H1 (cell line): ENCODE measurements at regions not wholly inside any gene's neighbourhood (a gene's known extent, or its start where the extent isn't known, plus 50 kb on each side); places are given as distances from the start of the nearest gene placed in this dataset.

Experiments used
- CTCF ChIA-PET: fragments of 300-600 bp; sonication (Branson Sonifier 250); formaldehyde crosslinking; loops from one replicate; lab custom pipeline; 2021; ENCODE audit not compliant: partially characterized antibody; lab: Charles Lee
- POLR2A ChIA-PET: fragments of 300-600 bp; sonication (Branson Sonifier 250); formaldehyde crosslinking; loops from one replicate; lab custom pipeline; 2021; ENCODE audit warnings: inconsistent platforms; ENCODE audit not compliant: partially characterized antibody; lab: Charles Lee
- DNase-seq, 2 experiments: peaks; one replicate each; pipeline versions ENCODE4 v3.0.0 to v3.0.0-alpha.2; 2010 to 2022; ENCODE audit warnings: low spot score in 2 of 2, low read depth in 1 of 2, mixed read lengths in 1 of 2
- FAIRE-seq: peaks from 2 replicates; lab custom pipeline; 2011; peaks lifted over from hg19 to GRCh38; lab: Jason Lieb, UNC
- H2AFZ ChIP-seq: 2 replicates; pipeline ENCODE4 v1.8.1; 2012; ENCODE audit warnings: low read length, inconsistent platforms
- H2AK5ac ChIP-seq: 2 replicates; pipeline ENCODE4 v1.6.1; 2013; ENCODE audit warnings: low read depth, low read length
- H2BK120ac ChIP-seq: replicated peaks from 2 replicates; pipeline ENCODE3; 2013; ENCODE audit warnings: low read depth, low read length, inconsistent platforms
- H2BK12ac ChIP-seq: 2 replicates; pipeline ENCODE4 v1.6.1; 2013; ENCODE audit warnings: low read depth, low read length
- H2BK15ac ChIP-seq: 2 replicates; pipeline ENCODE4 v1.6.1; 2013; ENCODE audit warnings: low read length
- H2BK20ac ChIP-seq: 2 replicates; pipeline ENCODE4 v1.6.1; 2013; ENCODE audit warnings: low read length
- H2BK5ac ChIP-seq: 2 replicates; pipeline ENCODE4 v1.6.1; 2013; ENCODE audit warnings: low read depth, low read length
- H3K14ac ChIP-seq: 2 replicates; pipeline ENCODE4 v1.6.1; 2013; ENCODE audit warnings: inconsistent platforms; ENCODE audit not compliant: insufficient read length
- H3K18ac ChIP-seq: 2 replicates; pipeline ENCODE4 v1.6.1; 2013; ENCODE audit warnings: low read length; ENCODE audit errors: extremely low read depth
- H3K23ac ChIP-seq: 2 replicates; pipeline ENCODE4 v1.6.1; 2013; ENCODE audit warnings: inconsistent platforms; ENCODE audit not compliant: insufficient read length
- H3K23me2 ChIP-seq: 2 replicates; pipeline ENCODE4 v1.6.1; 2013; ENCODE audit warnings: low read depth, low read length
- H3K27ac ChIP-seq: 2 replicates; pipeline ENCODE4 v1.6.1; 2011; ENCODE audit warnings: low read depth, low read length, inconsistent platforms
- H3K27me3 ChIP-seq, 4 experiments: replicated peaks in 1 of 4; 1 replicate in 1 of 4; 2 replicates in 3 of 4; pipeline versions ENCODE4 v1.6.1 to v1.8.1; 2011 to 2013; ENCODE audit warnings: low read length in 3 of 4, mild to moderate bottlenecking in 3 of 4, inconsistent platforms in 2 of 4, mixed read lengths in 2 of 4, moderate library complexity in 1 of 4; ENCODE audit not compliant: control insufficient read depth in 3 of 4, insufficient read depth in 3 of 4; ENCODE audit errors: extremely low read depth in 1 of 4
- H3K36me3 ChIP-seq, 4 experiments: 2 replicates each; pipeline versions ENCODE4 v1.6.1 to v1.8.1; 2011 to 2013; ENCODE audit warnings: mild to moderate bottlenecking in 4 of 4, low read length in 3 of 4, moderate library complexity in 2 of 4, control low read depth in 1 of 4, inconsistent platforms in 1 of 4; ENCODE audit not compliant: insufficient read depth in 4 of 4, control insufficient read depth in 2 of 4
- H3K4ac ChIP-seq: replicated peaks from 2 replicates; pipeline ENCODE3; 2013; ENCODE audit warnings: low read length, low read depth, mixed read lengths, inconsistent platforms; ENCODE audit not compliant: insufficient read length
- H3K4me1 ChIP-seq, 4 experiments: replicated peaks in 1 of 4; 1 replicate in 1 of 4; 2 replicates in 3 of 4; pipeline versions ENCODE4 v1.6.1 to v1.8.1; 2011 to 2013; ENCODE audit warnings: low read length in 3 of 4, inconsistent platforms in 2 of 4, mixed read lengths in 1 of 4; ENCODE audit not compliant: insufficient read depth in 4 of 4, control insufficient read depth in 3 of 4
- H3K4me2 ChIP-seq, 2 experiments: 2 replicates each; pipeline versions ENCODE4 v1.6.1 to v1.8.1; 2011 to 2013; ENCODE audit warnings: low read depth in 2 of 2, low read length in 2 of 2, control low read depth in 1 of 2, inconsistent platforms in 1 of 2, mild to moderate bottlenecking in 1 of 2; ENCODE audit not compliant: insufficient read depth in 1 of 2
- H3K4me3 ChIP-seq, 4 experiments: fragments of 200-600, 300-600 bp in 1 of 4; sonication (generic), shearing (Covaris generic), sonication (Bioruptor Twin) in 1 of 4; 2 replicates each; pipeline versions ENCODE4 v1.5.1 to v1.8.1; 2011 to 2016; ENCODE audit warnings: low read length in 4 of 4, low read depth in 3 of 4, control low read depth in 2 of 4, inconsistent platforms in 2 of 4, mild to moderate bottlenecking in 2 of 4, mixed read lengths in 1 of 4, moderate library complexity in 1 of 4; ENCODE audit not compliant: insufficient read depth in 2 of 4; ENCODE audit errors: extremely low read depth in 1 of 4
- H3K56ac ChIP-seq: replicated peaks from 2 replicates; pipeline ENCODE3; 2013; ENCODE audit warnings: low read depth, mild to moderate bottlenecking, mixed read lengths, low read length, inconsistent platforms; ENCODE audit not compliant: insufficient read length
- H3K79me1 ChIP-seq: 2 replicates; pipeline ENCODE4 v1.6.1; 2013; ENCODE audit warnings: low read depth, low read length, control low read depth
- H3K79me2 ChIP-seq, 2 experiments: 2 replicates each; pipeline versions ENCODE4 v1.6.1 to v1.8.1; 2012 to 2013; ENCODE audit warnings: low read length in 2 of 2, mild to moderate bottlenecking in 2 of 2, inconsistent platforms in 1 of 2; ENCODE audit not compliant: insufficient read depth in 2 of 2, control insufficient read depth in 1 of 2
- H3K9ac ChIP-seq, 4 experiments: replicated peaks in 1 of 4; 1 replicate in 1 of 4; 2 replicates in 3 of 4; pipeline versions ENCODE4 v1.6.1 to v1.8.1; 2011 to 2013; ENCODE audit warnings: low read depth in 3 of 4, low read length in 3 of 4, control low read depth in 2 of 4, mild to moderate bottlenecking in 2 of 4, moderate library complexity in 2 of 4, inconsistent platforms in 1 of 4; ENCODE audit errors: extremely low read depth in 1 of 4
- H3K9me3 ChIP-seq, 2 experiments: 2 replicates each; pipeline versions ENCODE4 v1.6.1 to v1.8.1; 2012 to 2013; ENCODE audit warnings: mild to moderate bottlenecking in 2 of 2, moderate library complexity in 2 of 2, control low read depth in 1 of 2, inconsistent platforms in 1 of 2, low read depth in 1 of 2, low read length in 1 of 2, mixed read lengths in 1 of 2; ENCODE audit not compliant: insufficient read depth in 2 of 2
- H4K20me1 ChIP-seq, 2 experiments: replicated peaks in 1 of 2; 2 replicates each; pipeline versions ENCODE3 to v1.8.1; 2011 to 2013; ENCODE audit warnings: inconsistent platforms in 2 of 2, low read length in 2 of 2, mild to moderate bottlenecking in 1 of 2; ENCODE audit not compliant: insufficient read depth in 2 of 2, control insufficient read depth in 1 of 2
- H4K5ac ChIP-seq: 2 replicates; pipeline ENCODE4 v1.6.1; 2013; ENCODE audit warnings: low read length, low read depth, mixed read lengths, inconsistent platforms; ENCODE audit not compliant: insufficient read length
- H4K8ac ChIP-seq: 2 replicates; pipeline ENCODE4 v1.8.0; 2013; ENCODE audit warnings: mild to moderate bottlenecking, moderate library complexity, low read length, inconsistent platforms; ENCODE audit not compliant: insufficient read depth; ENCODE audit errors: extremely low read depth
- H4K91ac ChIP-seq: replicated peaks from 2 replicates; pipeline ENCODE3; 2013; ENCODE audit warnings: low read length, mixed read lengths, inconsistent platforms; ENCODE audit not compliant: insufficient read length
- BRCA1 ChIP-seq: IDR thresholded peaks from 2 replicates; pipeline ENCODE4 v1.6.1; 2012; ENCODE audit warnings: low read depth, low read length, improper control_type of control experiment
- CBX8 ChIP-seq: fragments of 300-800, 300-1000 bp; sonication (generic); IDR thresholded peaks from 2 replicates; pipeline ENCODE4 v1.7.1; 2016; ENCODE audit warnings: low read depth, low read length, borderline replicate concordance
- GTF2F1 ChIP-seq: IDR thresholded peaks from 2 replicates; pipeline ENCODE4 v1.6.1; 2012; ENCODE audit warnings: low read depth, low read length, improper control_type of control experiment, borderline replicate concordance
- RFX5 ChIP-seq: IDR thresholded peaks from 2 replicates; pipeline ENCODE4 v1.6.1; 2011; ENCODE audit warnings: low read depth, low read length, improper control_type of control experiment, borderline replicate concordance
- SIRT6 ChIP-seq: IDR thresholded peaks from one replicate; pipeline ENCODE4 v1.7.1; 2012; ENCODE audit warnings: low read length, inconsistent platforms
- TBP ChIP-seq: IDR thresholded peaks from 2 replicates; pipeline ENCODE4 v1.6.1; 2011; ENCODE audit warnings: low read depth, low read length, improper control_type of control experiment
- WGBS, 2 experiments: shearing (Covaris generic) in 1 of 2; methylation state at CpG; one replicate each; pipeline versions ENCODE4 v1.1.6 to v1.1.7; 2013 to 2015; ENCODE audit warnings: low lambda C conversion rate in 2 of 2, mixed read lengths in 2 of 2, inconsistent platforms in 1 of 2, low coverage in 1 of 2, missing lambda C conversion rate in 1 of 2; ENCODE audit not compliant: insufficient replicate concordance in 2 of 2, insufficient coverage in 1 of 2, insufficient read length in 1 of 2; ENCODE audit errors: extremely low coverage in 1 of 2, missing lambda C conversion rate in 1 of 2; 5-methylcytosine and 5-hydroxymethylcytosine counted together
- TF ChIP-seq, protein P1 (sequence below): IDR thresholded peaks from 2 replicates; pipeline ENCODE4 v1.6.1; 2012; ENCODE audit warnings: inconsistent platforms

DNA sequence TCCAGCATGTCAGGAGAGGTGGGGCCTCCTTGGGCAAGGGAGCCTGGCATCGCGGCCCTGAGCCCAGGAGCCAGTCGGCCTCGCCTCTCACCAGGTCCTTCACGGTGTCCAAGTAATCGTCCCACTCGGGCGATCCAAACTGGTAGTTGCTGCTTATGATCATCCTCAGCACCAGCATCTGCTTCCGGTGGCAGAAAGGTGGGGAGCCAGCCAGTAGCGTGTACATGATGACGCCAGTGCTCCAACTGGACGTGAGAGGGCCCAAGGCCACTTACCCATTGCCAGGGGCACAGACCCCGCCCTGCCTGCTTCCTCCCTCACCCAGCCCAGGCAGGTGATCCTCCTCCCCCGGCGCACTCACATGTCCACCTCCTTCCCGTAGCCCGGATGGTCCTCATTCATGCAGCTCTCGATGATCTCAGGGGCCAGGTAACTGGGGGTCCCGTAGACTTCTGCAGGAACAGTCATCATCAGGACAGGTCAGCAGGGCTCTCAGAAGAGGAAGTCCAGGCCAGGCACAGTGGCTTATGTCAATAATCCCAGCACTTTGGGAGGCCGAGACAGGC lies 214.7 kb downstream of the OR4C45 start:
- Histone ChIP-seq H2AFZ (no peak overlapping the region), H4K5ac (no peak overlapping the region), H3K56ac (no peak overlapping the region), H3K79me1 (no peaks in the 10 kb centered on the region), H2BK12ac (no peak overlapping the region), H3K4me3 (no peak overlapping the region), H3K23me2 (no peaks in the 10 kb centered on the region), H3K4me1 (no peaks in the 10 kb centered on the region), H4K8ac (no peak overlapping the region; the same call in 1 of the 2 replicates), H3K27ac (no peak overlapping the region), H2BK120ac (no peak overlapping the region), H3K36me3 (no peaks in the 10 kb centered on the region; a peak in 1 of 8 replicates), H3K9ac (no peak overlapping the region), H2BK15ac (no peak overlapping the region), H3K4me2 (no peak overlapping the region), H2BK5ac (no peak overlapping the region), H3K4ac (no peak overlapping the region), H4K20me1 (no peaks in the 10 kb centered on the region), H3K18ac (no peak overlapping the region), H2AK5ac (no peak overlapping the region), H3K79me2 (no peaks in the 10 kb centered on the region), H3K23ac (no peak overlapping the region), H3K27me3 (no peaks in the 10 kb centered on the region), H3K14ac (no peak overlapping the region), H3K9me3 (peaks cover 29 to 59% of the 10 kb centered on the region in 2 experiments; a peak in 3 of 4 replicates), H2BK20ac (no peak overlapping the region), H4K91ac (no peak overlapping the region)
- ChIA-PET POLR2A (no interaction called here), CTCF (interaction anchor here (0.6 kb wide), 1 partner anchor 1060 kb away, joined by 3 read pairs; no protein-coding TSS in a partner anchor)
- WGBS, 2 experiments: 94% methylated on average over 13 of the region's 20 CpGs; no CpG with 5 or more reads in 1 of the 2 experiments
- DNase-seq (no peak), FAIRE-seq (no peak)
- TF ChIP-seq TBP (no peak), SIRT6 (no peak), BRCA1 (no peak), GTF2F1 (no peak), CBX8 (no peak), RFX5 (no peak)
- TF ChIP-seq, protein P1, sequence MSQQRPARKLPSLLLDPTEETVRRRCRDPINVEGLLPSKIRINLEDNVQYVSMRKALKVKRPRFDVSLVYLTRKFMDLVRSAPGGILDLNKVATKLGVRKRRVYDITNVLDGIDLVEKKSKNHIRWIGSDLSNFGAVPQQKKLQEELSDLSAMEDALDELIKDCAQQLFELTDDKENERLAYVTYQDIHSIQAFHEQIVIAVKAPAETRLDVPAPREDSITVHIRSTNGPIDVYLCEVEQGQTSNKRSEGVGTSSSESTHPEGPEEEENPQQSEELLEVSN: no peak
